IPS DF 4.7 (cell line): ENCODE measurements at regions not wholly inside any gene's neighbourhood (a gene's known extent, or its start where the extent isn't known, plus 50 kb on each side); places are given as distances from the start of the nearest gene placed in this dataset.
"Not testable (repeated sequence)": the region's sequence is repeated elsewhere in the genome, so short reads cannot be mapped to it uniquely, and the experiment has no call there.

Experiments used
- DNase-seq: peaks from one replicate; pipeline ENCODE4 v3.0.0-alpha.2; 2013; ENCODE audit warnings: low spot score; ENCODE audit errors: extremely low read depth

DNA sequence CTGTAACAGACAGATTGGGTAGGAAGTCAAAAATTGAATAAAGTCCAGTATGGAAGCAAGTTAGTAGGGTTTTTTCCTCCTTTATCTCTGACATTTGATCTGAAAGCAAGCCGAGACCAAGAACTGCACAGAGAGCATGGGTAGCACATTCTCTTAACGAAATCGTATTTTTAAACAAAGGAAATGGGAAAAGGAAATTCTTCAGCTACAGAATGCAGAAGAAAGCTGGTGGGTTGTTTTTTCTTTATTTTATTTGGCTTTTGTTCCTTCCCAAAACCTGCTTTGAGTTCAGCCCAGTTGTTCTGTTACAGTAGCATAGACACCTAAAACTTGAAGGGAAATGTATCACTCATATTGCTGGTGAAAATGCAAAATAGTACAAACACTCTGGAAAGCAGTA lies 397.0 kb downstream of the GBE1 start:
- DNase-seq, result no peak

DNA sequence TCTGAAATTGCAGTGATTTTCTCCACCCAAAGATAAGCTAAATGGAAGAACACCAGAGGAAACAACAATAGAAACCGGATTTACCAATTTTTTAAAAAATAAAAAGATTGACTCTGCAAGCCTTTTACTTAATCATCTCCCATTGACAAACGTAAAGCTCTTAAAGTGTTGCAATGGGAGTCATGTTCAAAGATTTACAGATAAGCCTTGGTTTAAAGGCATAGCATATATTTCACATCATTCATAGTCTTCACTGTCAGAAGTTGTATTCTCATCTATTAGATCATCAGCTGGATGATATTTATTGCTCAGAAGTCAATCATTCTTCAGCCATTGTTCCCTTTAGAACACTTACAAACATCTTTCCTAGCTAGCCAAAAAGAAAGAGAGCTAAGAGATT lies 397.6 kb downstream of the GBE1 start:
- DNase-seq, result no peak

DNA sequence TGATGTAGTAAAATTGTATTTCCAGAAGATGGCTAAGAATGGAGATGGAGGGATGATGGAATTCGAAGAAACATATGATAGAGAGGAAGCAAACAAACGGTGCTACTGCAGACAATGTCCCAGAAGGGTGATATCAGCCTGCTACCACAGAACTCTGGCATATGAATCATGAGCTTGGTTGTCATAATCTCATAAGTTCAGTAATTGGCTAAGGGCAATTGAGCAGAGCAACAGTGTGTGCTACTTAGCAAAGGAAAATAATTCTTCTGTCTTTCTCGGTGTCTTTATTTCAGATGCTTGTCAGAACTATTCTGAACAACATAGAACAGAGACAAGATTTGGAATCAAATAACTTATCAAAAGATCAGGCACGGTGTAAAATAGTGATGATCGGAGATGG lies 407.3 kb downstream of the GBE1 start:
- no peak for DNase-seq

DNA sequence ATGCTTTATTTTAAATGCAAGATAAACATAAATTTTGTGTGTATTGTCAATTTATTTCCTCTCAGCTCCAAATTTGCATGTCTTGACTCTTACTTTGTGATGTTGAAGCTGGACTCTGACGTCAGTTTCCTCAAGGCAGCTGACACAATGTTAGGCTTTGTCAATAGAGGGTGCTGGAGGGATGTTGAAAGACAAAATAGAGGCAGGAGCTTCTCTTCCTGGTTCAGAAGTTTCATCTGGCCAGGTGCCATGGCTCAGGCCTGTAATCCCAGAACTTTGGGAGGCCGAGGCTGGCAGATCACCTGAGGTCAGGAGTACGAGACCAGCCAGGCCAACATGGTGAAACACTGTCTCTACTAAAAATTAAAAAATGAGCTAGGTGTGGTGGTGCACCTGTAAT lies 408.6 kb downstream of the GBE1 start:
- peak; percentile 19 for DNase-seq

DNA sequence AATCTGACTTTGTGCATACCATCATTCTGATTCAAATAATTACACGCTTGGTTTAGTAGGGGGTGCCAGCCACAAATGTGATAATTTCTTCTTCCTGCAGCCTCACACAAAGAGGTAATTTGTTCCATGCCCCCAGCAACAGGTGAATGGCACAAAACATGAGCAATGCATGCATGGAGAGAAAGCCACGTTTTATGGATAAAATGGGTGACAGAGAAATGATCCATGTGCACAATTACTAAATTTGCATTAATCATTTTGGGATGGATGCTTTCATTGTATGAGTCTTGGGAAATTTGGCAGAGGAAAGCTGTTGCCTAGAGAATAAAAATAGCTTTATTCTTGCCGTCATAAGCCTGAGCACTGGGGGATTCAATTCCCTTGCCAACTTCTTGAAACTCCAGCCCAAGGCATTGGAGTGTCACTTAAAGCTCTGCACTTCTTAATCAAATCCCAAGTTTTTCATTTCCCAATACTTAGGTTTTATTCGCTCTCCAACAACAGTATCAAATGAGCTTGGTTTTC lies 411.6 kb downstream of the GBE1 start:
- no peak for DNase-seq

DNA sequence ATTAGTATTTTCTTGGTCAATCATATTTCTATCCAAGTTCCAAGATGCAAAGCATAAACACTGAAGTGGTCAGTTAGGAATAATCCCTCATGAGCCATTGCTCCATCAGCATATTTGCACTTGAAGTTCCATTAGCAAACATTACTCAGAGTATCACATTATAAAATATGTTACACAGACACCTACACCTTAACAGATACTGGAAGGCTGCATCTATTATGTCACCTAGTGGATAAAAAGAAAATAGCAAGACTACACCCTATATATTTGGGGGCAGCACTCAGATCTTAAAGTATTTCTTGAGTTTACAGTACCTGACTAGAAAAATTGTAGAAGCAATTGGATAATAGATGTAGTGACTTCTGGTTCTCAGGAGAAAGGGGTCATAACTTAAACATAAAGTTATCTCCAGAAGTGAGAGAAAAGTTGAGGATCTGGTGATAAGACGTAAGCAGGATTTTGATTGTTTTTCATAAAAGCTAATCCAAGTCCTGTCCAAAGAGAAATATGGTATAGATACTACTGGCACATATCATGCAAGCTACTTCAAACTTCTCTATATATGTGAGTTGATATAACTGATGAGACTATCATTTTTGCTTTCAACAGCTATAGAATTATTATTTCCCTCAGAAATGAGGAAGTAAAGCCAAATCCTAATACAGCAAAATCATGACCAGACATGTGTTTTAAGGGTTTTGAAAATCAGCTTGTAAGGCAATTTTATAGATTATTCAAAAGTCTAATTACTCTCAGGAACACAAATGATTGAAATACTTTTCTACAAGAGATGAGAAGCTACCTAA lies 422.2 kb downstream of the GBE1 start:
- no peak for DNase-seq

DNA sequence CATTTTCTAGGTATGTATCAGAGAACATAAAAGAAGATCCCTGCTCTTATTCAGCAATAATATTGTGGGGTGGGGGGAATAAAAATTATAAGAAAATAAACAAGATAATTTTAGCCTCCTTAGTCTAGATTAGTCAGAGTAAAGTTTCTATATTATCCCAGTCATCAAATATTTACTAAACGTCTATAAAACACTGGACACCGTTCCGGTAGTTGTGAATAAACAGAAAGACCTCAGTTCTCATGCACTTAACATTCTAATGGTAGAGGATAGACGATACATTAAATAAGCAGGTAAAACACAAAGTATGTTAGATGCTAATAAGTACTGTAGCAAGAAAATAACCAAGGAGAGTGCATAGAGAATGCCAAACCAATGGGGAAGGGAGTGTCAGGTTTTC lies 425.0 kb downstream of the GBE1 start:
- no peak for DNase-seq

DNA sequence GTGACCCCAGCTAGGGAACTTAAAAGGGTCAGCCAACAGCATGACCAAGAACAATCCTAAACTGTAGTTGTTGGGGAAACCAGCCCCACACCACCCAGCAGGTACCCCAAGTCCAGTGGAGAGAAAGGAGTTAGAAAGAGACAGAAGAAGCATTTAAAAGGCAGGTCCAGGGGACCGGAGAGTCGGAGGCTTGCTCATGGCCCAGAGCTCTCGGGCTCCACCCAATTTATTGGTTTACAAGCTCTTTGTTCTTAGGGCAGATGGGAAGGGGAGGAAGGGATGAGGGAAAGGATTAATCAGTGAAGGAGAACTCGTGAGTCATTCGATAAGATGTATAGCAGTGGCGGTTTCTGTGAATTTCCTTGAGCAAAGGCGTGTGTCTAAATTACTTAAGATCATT lies 431.6 kb downstream of the GBE1 start:
- not testable (repeated sequence) for DNase-seq

DNA sequence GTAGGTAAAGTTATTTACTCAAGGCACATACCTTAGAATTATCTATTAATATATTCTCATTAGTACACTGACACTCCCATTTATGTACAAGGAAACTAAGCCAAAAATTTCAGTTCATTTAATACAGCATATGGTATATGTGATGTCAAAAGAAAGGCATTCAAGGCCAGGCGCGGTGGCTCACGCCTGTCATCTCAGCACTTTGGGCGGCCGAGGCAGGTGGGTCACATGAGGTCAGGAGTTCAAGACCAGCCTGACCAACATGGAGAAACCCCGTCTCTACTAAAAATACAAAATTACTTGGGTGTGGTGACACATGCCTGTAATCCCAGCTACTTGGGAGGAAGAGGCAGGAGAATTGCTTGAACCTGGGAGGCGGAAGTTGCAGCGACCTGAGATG lies 435.2 kb downstream of the GBE1 start:
- DNase-seq, result no peak

DNA sequence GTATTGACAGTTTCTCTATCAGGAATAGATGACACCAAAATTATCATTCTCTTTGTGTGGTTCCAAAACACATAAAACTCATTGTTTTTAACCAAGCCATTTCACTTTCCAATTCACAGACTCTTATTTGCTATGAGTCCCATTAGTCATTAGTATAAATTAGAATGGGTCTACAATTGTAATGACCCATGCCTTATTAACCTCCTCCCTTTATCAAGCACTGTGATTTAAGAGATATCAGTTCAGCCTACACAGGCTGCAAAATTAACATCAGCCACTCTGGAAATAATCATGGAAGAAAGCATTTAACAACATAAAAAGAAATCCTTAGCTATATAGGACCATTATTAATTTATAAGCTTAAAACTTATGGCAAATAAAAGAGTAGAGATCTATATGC lies 440.6 kb downstream of the GBE1 start:
- DNase-seq, result no peak

DNA sequence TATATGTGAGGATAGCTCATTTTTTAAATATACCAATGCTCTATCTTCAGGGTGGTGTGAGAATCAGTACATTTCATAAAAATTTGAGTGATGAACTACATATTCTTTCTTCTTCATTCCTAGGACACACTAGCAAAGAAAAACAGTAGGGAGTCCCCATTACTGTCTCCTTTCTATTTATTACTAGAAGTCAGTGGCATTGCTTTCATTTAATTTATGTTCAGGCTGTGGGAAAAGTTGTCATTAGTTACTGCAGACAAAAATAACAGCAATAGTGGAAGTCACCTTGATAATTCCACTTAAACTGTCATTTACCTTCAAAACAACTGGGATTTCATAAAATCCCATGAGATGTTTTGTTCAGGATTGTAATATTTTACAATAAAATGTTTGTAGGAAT lies 446.4 kb downstream of the GBE1 start:
- no peak for DNase-seq

DNA sequence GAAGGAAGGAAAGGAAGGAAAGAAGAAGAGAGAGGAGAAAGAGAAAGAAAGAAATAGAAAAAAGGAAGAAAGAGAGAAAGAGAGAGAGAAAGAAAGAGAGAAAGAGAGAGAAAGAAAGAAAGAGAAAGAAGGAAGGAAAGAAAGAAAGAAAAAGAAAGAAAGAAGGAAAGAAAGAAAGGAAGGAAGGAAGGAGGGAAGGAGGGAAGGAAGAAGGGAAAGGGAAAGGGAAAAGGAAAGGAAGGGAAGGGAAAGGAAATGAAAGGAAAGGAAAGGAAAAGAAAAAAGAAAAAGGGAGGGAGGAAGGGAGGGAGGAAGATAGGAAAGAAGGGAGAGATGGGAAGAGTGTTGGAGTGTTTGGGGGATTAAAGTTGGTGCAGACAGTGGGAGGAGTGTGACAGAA lies 450.1 kb downstream of the GBE1 start:
- DNase-seq, result no peak

DNA sequence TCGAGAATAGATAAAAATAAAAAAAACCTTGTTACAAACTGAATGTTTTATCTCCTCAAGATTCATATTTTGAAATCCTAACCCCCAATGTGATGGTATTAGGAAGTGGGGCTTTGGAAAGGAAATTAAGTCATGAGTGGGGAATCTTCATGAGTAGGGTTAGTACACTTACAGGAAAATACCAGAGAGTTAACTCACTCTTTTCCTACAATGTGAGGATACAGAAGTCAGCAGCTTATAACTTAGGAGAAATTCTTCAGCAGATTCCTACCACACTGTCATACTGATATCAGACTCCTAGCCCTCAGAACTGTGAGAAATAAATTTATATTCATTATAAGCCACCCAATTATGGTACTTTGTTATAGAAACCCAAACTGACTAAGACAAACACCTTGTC lies 453.1 kb downstream of the GBE1 start:
- DNase-seq, result no peak

DNA sequence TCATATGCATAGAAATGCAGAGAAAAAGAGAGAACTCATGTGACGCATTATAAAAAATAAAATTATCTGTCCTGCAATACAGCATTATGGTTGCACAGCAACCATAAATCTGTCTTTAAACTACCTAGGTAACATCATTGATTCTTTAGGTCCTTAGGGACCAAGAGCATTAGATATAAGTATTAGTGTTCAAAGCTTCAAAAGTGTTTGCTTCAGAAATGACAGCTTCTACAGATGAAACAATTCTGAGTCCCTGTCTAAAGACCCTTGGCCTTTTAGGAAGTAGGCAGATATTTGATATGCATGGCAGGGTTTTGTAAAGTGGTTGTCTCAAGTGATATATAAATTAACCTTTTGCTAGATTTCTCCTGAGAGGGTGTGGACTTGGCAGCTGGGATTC lies 454.2 kb downstream of the GBE1 start:
- DNase-seq, result no peak

DNA sequence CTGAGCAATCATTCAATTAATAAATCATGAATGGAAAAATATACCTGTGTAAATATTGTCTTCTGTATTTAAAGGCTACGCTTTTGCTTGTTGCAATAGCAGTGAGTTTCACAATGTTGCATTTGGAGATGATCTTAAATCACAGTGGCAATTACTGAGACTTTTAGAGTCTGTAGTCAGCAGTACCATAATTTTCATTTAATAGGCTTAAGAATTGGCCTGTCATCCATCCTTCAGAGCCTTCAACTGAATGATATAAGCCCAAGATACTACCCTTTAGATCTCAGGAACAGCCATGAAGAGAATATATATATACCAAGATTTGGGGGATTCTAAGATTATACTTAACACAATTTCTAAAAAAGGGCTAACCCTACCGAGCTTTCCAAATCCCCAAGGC lies 458.1 kb downstream of the GBE1 start:
- no peak for DNase-seq

DNA sequence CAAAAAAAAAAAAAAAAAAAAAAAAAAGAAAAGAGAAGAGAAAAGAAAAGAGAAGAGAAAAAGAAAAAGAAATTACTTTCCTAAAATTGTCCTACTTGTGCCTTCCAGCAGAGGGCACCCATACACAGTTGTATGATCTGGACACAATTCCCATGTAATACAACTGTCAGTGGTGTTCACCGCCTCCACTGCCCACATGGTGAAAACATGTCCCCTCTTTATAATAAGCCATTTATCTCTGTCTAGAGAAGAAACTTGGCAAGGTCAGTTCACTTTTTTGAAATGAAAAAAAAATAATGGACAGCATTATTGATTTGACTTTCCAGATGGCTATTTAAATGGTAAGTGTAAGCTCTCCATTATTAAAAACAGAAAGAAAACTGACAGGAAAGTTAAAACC lies 459.4 kb downstream of the GBE1 start:
- DNase-seq, result peak; percentile 19

DNA sequence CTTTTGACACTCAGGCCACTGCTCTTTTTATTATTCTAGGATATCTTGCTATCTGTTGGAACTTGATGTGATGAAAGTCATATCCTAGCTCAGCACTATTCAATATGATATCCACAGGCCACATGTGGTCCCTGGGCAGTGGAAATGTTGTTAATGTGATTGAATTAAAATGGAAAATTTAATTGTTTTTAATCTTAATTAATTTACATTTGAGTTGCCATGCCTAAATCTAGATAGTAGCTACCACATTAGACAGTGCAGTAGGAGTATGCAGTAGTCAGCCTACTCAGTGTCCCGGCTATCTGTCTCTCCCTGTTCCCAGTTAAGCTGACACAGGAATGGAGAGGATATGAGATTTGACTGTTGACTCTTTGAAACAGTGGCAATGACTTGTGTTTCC lies 460.2 kb downstream of the GBE1 start:
- no peak for DNase-seq

DNA sequence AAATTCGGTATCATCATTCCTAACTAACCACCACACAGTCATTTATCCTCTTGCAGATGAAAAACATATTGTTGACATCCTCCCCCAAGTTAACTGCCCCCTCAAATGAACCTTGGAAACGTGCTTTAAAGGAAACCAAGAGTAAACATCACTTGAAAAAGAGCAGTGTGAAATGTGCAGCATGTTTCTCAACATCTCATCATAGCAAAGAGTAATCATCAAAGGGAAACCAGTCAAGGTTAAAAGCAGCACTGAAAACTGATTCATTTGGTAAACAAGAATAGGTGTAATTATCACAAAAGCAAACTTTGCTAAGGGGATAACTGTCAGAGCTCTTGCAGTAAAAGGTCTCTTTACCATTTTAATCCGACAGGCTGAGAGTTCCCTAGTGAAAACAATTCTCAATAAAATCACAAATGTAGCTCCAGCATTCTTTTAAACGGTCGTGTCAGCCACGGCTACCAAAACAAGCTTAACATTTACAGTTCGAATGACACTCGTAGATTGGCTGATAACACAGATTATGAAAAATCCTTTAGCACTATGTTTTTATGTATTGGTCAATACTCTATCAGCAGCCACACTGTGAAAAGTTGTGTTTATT lies 461.0 kb downstream of the GBE1 start:
- no peak for DNase-seq

DNA sequence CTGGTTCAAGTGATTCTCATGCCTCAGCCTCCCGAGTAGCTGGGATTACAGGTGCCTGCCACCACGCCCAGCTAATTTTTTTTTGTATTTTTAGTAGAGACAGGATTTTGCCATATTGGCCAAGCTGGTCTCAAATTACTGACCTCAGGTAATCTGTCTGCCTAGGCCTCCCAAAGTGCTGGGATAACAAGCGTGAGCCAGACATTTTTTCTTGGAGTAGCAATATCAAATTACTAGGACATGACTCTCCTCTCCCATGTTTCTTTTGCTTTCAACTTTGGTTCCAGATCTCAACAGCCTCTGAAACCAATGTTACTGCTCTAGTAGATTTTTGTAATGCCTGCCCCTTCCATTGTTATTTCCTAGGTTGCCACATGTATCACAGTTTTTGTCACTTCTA lies 462.0 kb downstream of the GBE1 start:
- no peak for DNase-seq

DNA sequence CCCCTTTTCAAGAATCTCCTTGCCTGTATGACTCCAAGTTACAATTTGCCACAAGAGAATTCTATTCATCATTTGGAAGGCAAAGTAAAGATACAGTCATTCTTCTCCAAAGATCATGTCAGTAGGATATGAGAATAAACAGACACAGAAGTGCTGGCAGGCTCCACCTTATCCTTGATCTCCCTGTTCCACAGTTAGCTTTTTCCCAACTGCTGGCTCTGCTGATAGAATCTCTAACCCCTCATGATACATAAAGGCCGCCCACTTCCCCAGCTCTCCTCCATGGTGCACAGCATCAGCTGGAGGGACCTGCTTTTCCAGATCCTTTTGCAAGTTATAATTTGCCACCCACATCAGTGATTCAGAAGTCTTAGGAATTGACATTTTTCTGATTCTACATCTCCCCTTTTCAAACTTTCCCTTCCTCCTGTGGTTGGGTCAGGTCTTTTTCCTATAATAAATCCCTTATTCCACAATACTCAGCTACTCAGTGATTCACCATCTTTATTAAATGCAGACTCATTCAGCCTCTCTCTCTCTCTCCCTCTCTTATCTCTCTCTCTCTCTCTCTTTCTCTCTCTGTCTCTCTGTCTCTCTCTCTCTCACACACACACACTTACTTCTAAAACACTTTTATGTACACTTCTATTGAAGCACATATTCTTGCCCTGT lies 465.4 kb downstream of the GBE1 start:
- DNase-seq, result no peak

DNA sequence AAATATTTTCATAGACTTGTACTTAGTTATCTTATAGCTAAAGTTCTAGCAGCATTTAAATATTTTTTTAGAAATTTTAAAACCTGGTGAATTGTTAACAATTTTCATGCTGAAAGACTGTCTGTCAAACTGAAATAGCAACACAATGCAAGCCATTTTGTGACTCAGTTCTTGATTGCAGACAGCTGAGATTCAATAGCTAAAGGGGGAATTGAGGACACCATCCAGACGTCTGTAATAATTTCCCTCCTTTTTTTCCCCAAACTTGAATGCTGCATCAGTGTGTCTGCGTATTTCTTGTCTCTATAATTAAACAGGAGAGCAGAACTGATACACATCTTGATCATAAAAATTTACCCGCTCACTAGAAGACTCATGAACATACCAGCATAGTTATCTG lies 468.3 kb downstream of the GBE1 start:
- DNase-seq, result no peak

DNA sequence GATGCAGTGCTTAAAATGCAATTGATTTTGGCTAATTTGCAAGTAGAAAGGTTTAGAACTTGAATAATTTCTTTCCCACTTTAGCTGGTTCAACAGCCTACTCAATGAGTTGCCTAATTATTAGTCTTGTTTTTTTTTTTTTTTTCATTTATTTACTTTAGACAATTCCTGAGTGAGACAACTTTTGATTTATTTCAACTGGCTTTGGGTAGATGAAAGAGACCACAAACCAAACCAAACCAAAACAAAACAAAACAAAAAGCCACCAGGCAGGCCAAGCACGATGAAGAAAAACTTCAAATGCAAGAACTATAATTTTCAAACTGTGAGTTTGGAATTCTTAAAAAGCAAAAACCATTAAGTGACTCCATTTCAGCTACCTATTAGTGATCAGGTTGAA lies 469.9 kb downstream of the GBE1 start:
- no peak for DNase-seq

DNA sequence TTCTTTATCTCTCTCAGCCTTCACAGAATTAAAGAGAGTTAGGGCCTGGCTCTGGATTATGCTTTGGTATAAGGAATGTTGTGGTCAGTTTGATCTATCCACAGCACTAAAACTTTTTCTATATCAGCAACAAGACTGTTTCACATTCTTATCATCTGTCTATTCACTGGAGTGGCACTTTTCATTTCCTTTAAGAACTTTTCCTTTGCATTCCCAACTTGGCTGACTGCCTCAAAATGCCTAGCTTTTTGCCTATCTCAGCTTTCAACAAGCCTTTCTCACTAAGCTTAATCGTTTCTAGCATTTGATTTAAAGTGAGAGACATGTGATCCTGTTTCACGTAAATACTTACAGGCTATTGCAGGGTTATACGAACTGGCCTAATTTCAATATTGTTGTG lies 471.8 kb downstream of the GBE1 start:
- no peak for DNase-seq
